ENCODE measurements at regions not wholly inside any gene's neighbourhood (a gene's known extent, or its start where the extent isn't known, plus 50 kb on each side); places are given as distances from the start of the nearest gene placed in this dataset.

GRCh38 chr11:80074837-80075236, 634.0 kb upstream of the TENM4 start:
- TF ChIP-seq TEAD4 (IDR thresholded peaks at IDR 0.05) (no peak), MAX (IDR thresholded peaks at IDR 0.05) (no peak), USF1 (IDR thresholded peaks at IDR 0.05) (no peak), YY1 (IDR thresholded peaks at IDR 0.05; ENCODE audit: low read depth) (no peak), FOXM1 (IDR thresholded peaks at IDR 0.05; ENCODE audit: borderline replicate concordance, low read depth) (no peak), NFIC (IDR thresholded peaks at IDR 0.05) (no peak), TAF1 (IDR thresholded peaks at IDR 0.05; ENCODE audit: low read depth) (no peak)

- TF ChIP-seq YY1 (IDR thresholded peaks at IDR 0.05; ENCODE audit: low read depth): no peak
These were observed 625.5 kb upstream of the TENM4 start for GRCh38 chr11:80066291-80066690.

GRCh38 chr11:80065086-80065485, 624.3 kb upstream of the TENM4 start:
- no peak for TF ChIP-seq MAX (IDR thresholded peaks at IDR 0.05)
- TF ChIP-seq TAF1 (IDR thresholded peaks at IDR 0.05; ENCODE audit: low read depth): no peak
- no peak for TF ChIP-seq TEAD4 (IDR thresholded peaks at IDR 0.05)
- no peak for TF ChIP-seq REST (IDR thresholded peaks at IDR 0.05; ENCODE audit: low read depth)
- no peak for TF ChIP-seq USF1 (IDR thresholded peaks at IDR 0.05)
- TF ChIP-seq YY1 (IDR thresholded peaks at IDR 0.05; ENCODE audit: low read depth): no peak
- no peak for TF ChIP-seq EGR1 (IDR thresholded peaks at IDR 0.05)
- no peak for TF ChIP-seq ZBTB7A (IDR thresholded peaks at IDR 0.05; ENCODE audit: low read depth)
- no peak for TF ChIP-seq CREB1 (IDR thresholded peaks at IDR 0.05; ENCODE audit: low read depth)
- TF ChIP-seq EP300 (IDR thresholded peaks at IDR 0.05; ENCODE audit: borderline replicate concordance): no peak
- TF ChIP-seq CEBPB (IDR thresholded peaks at IDR 0.05): no peak
- TF ChIP-seq TCF12 (IDR thresholded peaks at IDR 0.05; ENCODE audit: low read depth): no peak
- TF ChIP-seq FOXM1 (IDR thresholded peaks at IDR 0.05; ENCODE audit: borderline replicate concordance, low read depth): no peak

GRCh38 chr11:80061056-80061455, 620.2 kb upstream of the TENM4 start:
- TF ChIP-seq TCF12 (IDR thresholded peaks at IDR 0.05; ENCODE audit: low read depth) (no peak), CREB1 (IDR thresholded peaks at IDR 0.05; ENCODE audit: low read depth) (no peak), EP300 (IDR thresholded peaks at IDR 0.05; ENCODE audit: borderline replicate concordance) (no peak), EGR1 (IDR thresholded peaks at IDR 0.05) (no peak), REST (IDR thresholded peaks at IDR 0.05; ENCODE audit: low read depth) (no peak), MAX (IDR thresholded peaks at IDR 0.05) (no peak), ZBTB7A (IDR thresholded peaks at IDR 0.05; ENCODE audit: low read depth) (no peak), FOXM1 (IDR thresholded peaks at IDR 0.05; ENCODE audit: borderline replicate concordance, low read depth) (no peak), USF1 (IDR thresholded peaks at IDR 0.05) (no peak), YY1 (IDR thresholded peaks at IDR 0.05; ENCODE audit: low read depth) (no peak), TEAD4 (IDR thresholded peaks at IDR 0.05) (no peak)

- TF ChIP-seq EGR1 (IDR thresholded peaks at IDR 0.05) (no peak), CREB1 (IDR thresholded peaks at IDR 0.05; ENCODE audit: low read depth) (no peak), YY1 (IDR thresholded peaks at IDR 0.05; ENCODE audit: low read depth) (no peak), TCF12 (IDR thresholded peaks at IDR 0.05; ENCODE audit: low read depth) (no peak), EP300 (IDR thresholded peaks at IDR 0.05; ENCODE audit: borderline replicate concordance) (no peak), ZBTB7A (IDR thresholded peaks at IDR 0.05; ENCODE audit: low read depth) (no peak), USF1 (IDR thresholded peaks at IDR 0.05) (no peak), CEBPB (IDR thresholded peaks at IDR 0.05) (no peak), FOXM1 (IDR thresholded peaks at IDR 0.05; ENCODE audit: borderline replicate concordance, low read depth) (no peak), REST (IDR thresholded peaks at IDR 0.05; ENCODE audit: low read depth) (no peak), RAD21 (IDR thresholded peaks at IDR 0.05; ENCODE audit: low read depth) (no peak), TEAD4 (IDR thresholded peaks at IDR 0.05) (no peak), NFIC (IDR thresholded peaks at IDR 0.05) (no peak), TAF1 (IDR thresholded peaks at IDR 0.05; ENCODE audit: low read depth) (no peak), MAX (IDR thresholded peaks at IDR 0.05) (no peak)
These were observed 613.8 kb upstream of the TENM4 start for GRCh38 chr11:80054582-80055165.

Data from Ishikawa (cell line).